Astrocyte (in vitro differentiated cells and primary cell): ENCODE measurements at regions not wholly inside any gene's neighbourhood (a gene's known extent, or its start where the extent isn't known, plus 50 kb on each side); places are given as distances from the start of the nearest gene placed in this dataset.

ENCODE experiments used
- DNase-seq: peaks from one replicate; pipeline ENCODE4 v3.0.0-alpha.2; 2010; ENCODE audit warnings: low read depth
- FAIRE-seq: peaks from 2 replicates; lab custom pipeline; 2011; peaks lifted over from hg19 to GRCh38; lab: Jason Lieb, UNC
- H2AFZ ChIP-seq: 2 replicates; pipeline ENCODE4 v1.6.0; 2012; ENCODE audit warnings: low read depth, low read length, inconsistent platforms
- H3K27ac ChIP-seq: 2 replicates; pipeline ENCODE4 v1.5.1; 2011; ENCODE audit warnings: low read depth, low read length, inconsistent platforms
- H3K27me3 ChIP-seq: 2 replicates; pipeline ENCODE4 v1.6.0; 2011; ENCODE audit warnings: low read length, inconsistent platforms; ENCODE audit not compliant: insufficient read depth
- H3K36me3 ChIP-seq: 2 replicates; pipeline ENCODE4 v1.5.1; 2011; ENCODE audit warnings: low read length, inconsistent platforms; ENCODE audit not compliant: insufficient read depth
- H3K4me1 ChIP-seq: 2 replicates; pipeline ENCODE4 v1.5.1; 2011; ENCODE audit warnings: low read length, inconsistent platforms; ENCODE audit not compliant: insufficient read depth
- H3K4me2 ChIP-seq: 2 replicates; pipeline ENCODE4 v1.6.0; 2012; ENCODE audit warnings: low read length, inconsistent platforms
- H3K4me3 ChIP-seq: 2 replicates; pipeline ENCODE4 v1.5.1; 2011; ENCODE audit warnings: low read depth, mild to moderate bottlenecking, low read length, inconsistent platforms; ENCODE audit not compliant: insufficient read depth
- H3K79me2 ChIP-seq: 2 replicates; pipeline ENCODE4 v1.6.0; 2012; ENCODE audit warnings: mild to moderate bottlenecking, low read length, inconsistent platforms; ENCODE audit not compliant: insufficient read depth
- H3K9ac ChIP-seq: 2 replicates; pipeline ENCODE4 v1.6.0; 2012; ENCODE audit warnings: mild to moderate bottlenecking, low read length, inconsistent platforms
- H3K9me3 ChIP-seq: 2 replicates; pipeline ENCODE4 v1.5.1; 2012; ENCODE audit warnings: low read depth, mild to moderate bottlenecking, low read length, inconsistent platforms; ENCODE audit not compliant: insufficient read depth
- H4K20me1 ChIP-seq: 2 replicates; pipeline ENCODE4 v1.6.0; 2012; ENCODE audit warnings: low read length, inconsistent platforms; ENCODE audit not compliant: insufficient read depth
- H3K27ac Mint-ChIP-seq: one replicate; pipeline ENCODE4 v1.8.0; 2021; ENCODE audit warnings: mild to moderate bottlenecking, mixed read lengths; ENCODE audit not compliant: unreplicated experiment
- H3K27me3 Mint-ChIP-seq: one replicate; pipeline ENCODE4 v1.8.0; 2021; ENCODE audit warnings: low read depth, mixed read lengths; ENCODE audit not compliant: unreplicated experiment
- H3K36me3 Mint-ChIP-seq: one replicate; pipeline ENCODE4 v1.8.0; 2021; ENCODE audit warnings: low read depth, mixed read lengths; ENCODE audit not compliant: unreplicated experiment
- H3K4me1 Mint-ChIP-seq: one replicate; pipeline ENCODE4 v1.8.0; 2021; ENCODE audit warnings: low read depth, mixed read lengths; ENCODE audit not compliant: unreplicated experiment
- H3K4me3 Mint-ChIP-seq: one replicate; pipeline ENCODE4 v1.8.0; 2021; ENCODE audit warnings: mild to moderate bottlenecking, moderate library complexity, mixed read lengths; ENCODE audit not compliant: unreplicated experiment
- H3K9me3 Mint-ChIP-seq: one replicate; pipeline ENCODE4 v1.8.0; 2021; ENCODE audit warnings: mild to moderate bottlenecking, mixed read lengths; ENCODE audit not compliant: unreplicated experiment
- CTCF ChIP-seq: IDR thresholded peaks from 2 replicates; pipeline ENCODE4 v1.5.1; 2011; ENCODE audit warnings: low read depth, mild to moderate bottlenecking, inconsistent platforms, low read length, moderate library complexity; ENCODE audit not compliant: insufficient read depth
- EZH2 ChIP-seq: IDR thresholded peaks from 2 replicates; pipeline ENCODE4 v1.6.1; 2012; ENCODE audit warnings: mild to moderate bottlenecking, low read length, inconsistent platforms; ENCODE audit not compliant: insufficient read depth

- no peak overlapping the region for H3K27ac Mint-ChIP-seq
- no peak overlapping the region for H2AFZ ChIP-seq
- FAIRE-seq = no peak
These were observed 152.3 kb downstream of the SMAD6 start for GRCh38 chr15:66854012-66854965.

GRCh38 chr15:66855041-66855440 is 153.0 kb downstream of the SMAD6 start:
- Mint-ChIP-seq H3K27me3 (peaks cover 3% of the 10 kb centered on the region), H3K27ac (peak overlapping the region; percentile 30), H3K36me3 (no peaks in the 10 kb centered on the region), H3K4me1 (peaks cover 12% of the 10 kb centered on the region), H3K4me3 (no peak overlapping the region), H3K9me3 (no peaks in the 10 kb centered on the region)
- H3K36me3 ChIP-seq = no peaks in the 10 kb centered on the region
- no peaks in the 10 kb centered on the region for H3K27me3 ChIP-seq
- no peak overlapping the region for H3K9ac ChIP-seq
- no peak overlapping the region for H3K4me3 ChIP-seq
- FAIRE-seq = no peak
- DNase-seq = no peak
- no peak overlapping the region for H2AFZ ChIP-seq
- H4K20me1 ChIP-seq = no peaks in the 10 kb centered on the region
- no peaks in the 10 kb centered on the region for H3K9me3 ChIP-seq
- no peak overlapping the region for H3K27ac ChIP-seq
- peaks cover 6% of the 10 kb centered on the region for H3K79me2 ChIP-seq
- H3K4me1 ChIP-seq = peaks cover 9% of the 10 kb centered on the region
- no peak overlapping the region for H3K4me2 ChIP-seq
- no peak for TF ChIP-seq CTCF
- TF ChIP-seq EZH2 = no peak

More at GRCh38 chr15:66854012-66854965, 152.3 kb downstream of the SMAD6 start:
- Histone ChIP-seq H3K79me2 (peaks cover 7% of the 10 kb centered on the region), H3K27me3 (no peaks in the 10 kb centered on the region), H3K9me3 (no peaks in the 10 kb centered on the region), H3K4me2 (no peak overlapping the region), H4K20me1 (no peaks in the 10 kb centered on the region), H3K27ac (no peak overlapping the region), H3K4me3 (no peak overlapping the region), H3K36me3 (no peaks in the 10 kb centered on the region), H3K4me1 (peaks cover 9% of the 10 kb centered on the region), H3K9ac (no peak overlapping the region)
- no peaks in the 10 kb centered on the region for H3K9me3 Mint-ChIP-seq
- no peaks in the 10 kb centered on the region for H3K36me3 Mint-ChIP-seq
- peaks cover 3% of the 10 kb centered on the region for H3K27me3 Mint-ChIP-seq
- TF ChIP-seq EZH2 = no peak
- TF ChIP-seq CTCF = no peak
- peaks cover 15% of the 10 kb centered on the region for H3K4me1 Mint-ChIP-seq
- no peak for DNase-seq
- H3K4me3 Mint-ChIP-seq = no peak overlapping the region

- Histone ChIP-seq H3K79me2 (no peaks in the 10 kb centered on the region), H3K4me1 (peaks cover 3% of the 10 kb centered on the region), H3K27me3 (no peaks in the 10 kb centered on the region), H3K4me2 (no peak overlapping the region), H2AFZ (no peak overlapping the region), H3K9ac (no peak overlapping the region), H3K9me3 (no peaks in the 10 kb centered on the region), H3K4me3 (no peak overlapping the region), H3K36me3 (no peaks in the 10 kb centered on the region), H4K20me1 (no peaks in the 10 kb centered on the region), H3K27ac (no peak overlapping the region)
- TF ChIP-seq EZH2 (no peak), CTCF (no peak)
- DNase-seq (no peak), FAIRE-seq (no peak)
- no peaks in the 10 kb centered on the region for H3K9me3 Mint-ChIP-seq
- H3K27me3 Mint-ChIP-seq = peaks cover under 1% of the 10 kb centered on the region
- peaks cover 13% of the 10 kb centered on the region for H3K4me1 Mint-ChIP-seq
- H3K27ac Mint-ChIP-seq = no peak overlapping the region
- H3K36me3 Mint-ChIP-seq = no peaks in the 10 kb centered on the region
- H3K4me3 Mint-ChIP-seq = no peak overlapping the region
These were observed 155.7 kb downstream of the SMAD6 start for GRCh38 chr15:66857694-66858093.
